ENCODE measurements at regions not wholly inside any gene's neighbourhood (a gene's known extent, or its start where the extent isn't known, plus 50 kb on each side); places are given as distances from the start of the nearest gene placed in this dataset.

DNA sequence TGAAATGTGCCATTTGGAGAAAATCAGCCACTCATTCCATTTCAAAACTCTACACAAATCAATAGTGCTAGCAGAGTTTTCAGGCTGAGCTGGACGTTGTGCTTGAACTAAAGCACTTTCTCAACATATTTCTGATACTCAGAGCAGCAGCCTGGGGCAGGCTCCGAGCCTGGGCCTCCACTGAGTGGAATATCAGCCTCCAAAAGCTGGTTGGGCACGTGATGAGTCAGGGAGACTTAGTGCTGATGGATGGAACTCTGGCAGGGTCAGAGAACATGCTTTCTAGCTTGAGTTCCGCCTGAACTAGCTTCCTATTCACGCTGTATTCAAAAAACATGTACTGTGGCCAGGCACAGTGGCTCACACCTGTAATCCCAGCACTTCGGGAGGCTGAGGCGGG, 85.8 kb upstream of the PCDH8 start:
- TF ChIP-seq, protein P1, sequence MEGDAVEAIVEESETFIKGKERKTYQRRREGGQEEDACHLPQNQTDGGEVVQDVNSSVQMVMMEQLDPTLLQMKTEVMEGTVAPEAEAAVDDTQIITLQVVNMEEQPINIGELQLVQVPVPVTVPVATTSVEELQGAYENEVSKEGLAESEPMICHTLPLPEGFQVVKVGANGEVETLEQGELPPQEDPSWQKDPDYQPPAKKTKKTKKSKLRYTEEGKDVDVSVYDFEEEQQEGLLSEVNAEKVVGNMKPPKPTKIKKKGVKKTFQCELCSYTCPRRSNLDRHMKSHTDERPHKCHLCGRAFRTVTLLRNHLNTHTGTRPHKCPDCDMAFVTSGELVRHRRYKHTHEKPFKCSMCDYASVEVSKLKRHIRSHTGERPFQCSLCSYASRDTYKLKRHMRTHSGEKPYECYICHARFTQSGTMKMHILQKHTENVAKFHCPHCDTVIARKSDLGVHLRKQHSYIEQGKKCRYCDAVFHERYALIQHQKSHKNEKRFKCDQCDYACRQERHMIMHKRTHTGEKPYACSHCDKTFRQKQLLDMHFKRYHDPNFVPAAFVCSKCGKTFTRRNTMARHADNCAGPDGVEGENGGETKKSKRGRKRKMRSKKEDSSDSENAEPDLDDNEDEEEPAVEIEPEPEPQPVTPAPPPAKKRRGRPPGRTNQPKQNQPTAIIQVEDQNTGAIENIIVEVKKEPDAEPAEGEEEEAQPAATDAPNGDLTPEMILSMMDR (IDR thresholded peaks at IDR 0.05; ENCODE audit: low read length): no peak
- no peak for TF ChIP-seq EZH2 (IDR thresholded peaks at IDR 0.05; ENCODE audit: borderline replicate concordance, low read length)

Measured in OCI-LY1 (cell line).